DMS79 (cell line): ENCODE measurements at regions not wholly inside any gene's neighbourhood (a gene's known extent, or its start where the extent isn't known, plus 50 kb on each side); places are given as distances from the start of the nearest gene placed in this dataset.

Experiments
- DNase-seq: peaks from one replicate; lab custom pipeline; 2025; lab: John Stamatoyannopoulos, UW

- DNase-seq: no peak
Observed at GRCh38 chr2:144156736-144157640, 362.9 kb downstream of the ZEB2 start.

GRCh38 chr2:144154205-144154604 is 365.7 kb downstream of the ZEB2 start:
- DNase-seq: no peak

GRCh38 chr2:144152817-144153271 is 367.1 kb downstream of the ZEB2 start:
- no peak for DNase-seq

DNA sequence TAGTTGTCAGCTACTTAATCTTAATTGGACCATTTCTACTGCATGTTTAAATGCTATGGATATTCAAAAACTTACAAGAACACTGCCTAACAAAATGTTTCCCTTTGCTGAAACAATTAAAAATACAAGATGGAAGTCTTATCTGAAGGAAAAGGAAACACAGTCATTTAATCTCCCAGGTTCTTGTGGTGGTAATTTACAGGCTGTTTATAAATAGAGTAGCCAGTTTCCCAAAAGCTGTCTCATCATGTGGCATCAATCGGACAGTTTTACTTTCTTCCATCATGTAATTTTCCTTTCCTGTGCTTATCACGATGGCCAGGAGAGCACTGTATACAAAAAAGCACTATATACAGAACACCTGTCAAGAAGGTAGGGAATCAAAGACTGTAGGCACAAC is 368.1 kb downstream of the ZEB2 start:
- no peak for DNase-seq

- DNase-seq: no peak
Observed at GRCh38 chr2:144151405-144151804, 368.5 kb downstream of the ZEB2 start.

DNA sequence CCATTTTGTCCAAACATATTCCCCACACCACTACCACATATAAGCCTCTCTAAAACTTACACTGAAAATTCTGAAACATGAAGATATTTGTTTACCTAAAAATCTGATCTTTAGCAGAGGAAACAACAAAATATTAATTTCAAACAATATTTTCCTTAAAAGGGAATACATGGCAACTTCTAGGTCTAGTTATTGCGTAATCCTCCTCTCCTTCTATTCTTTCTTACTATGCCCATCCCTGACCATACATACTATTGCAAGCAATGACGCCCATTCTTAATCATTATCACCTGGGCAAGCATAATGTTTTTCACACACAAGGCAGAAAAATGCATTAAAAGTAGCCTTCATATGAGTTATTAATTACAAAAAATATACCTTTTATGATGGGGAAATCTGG is 372.6 kb downstream of the ZEB2 start:
- DNase-seq: no peak

DNA sequence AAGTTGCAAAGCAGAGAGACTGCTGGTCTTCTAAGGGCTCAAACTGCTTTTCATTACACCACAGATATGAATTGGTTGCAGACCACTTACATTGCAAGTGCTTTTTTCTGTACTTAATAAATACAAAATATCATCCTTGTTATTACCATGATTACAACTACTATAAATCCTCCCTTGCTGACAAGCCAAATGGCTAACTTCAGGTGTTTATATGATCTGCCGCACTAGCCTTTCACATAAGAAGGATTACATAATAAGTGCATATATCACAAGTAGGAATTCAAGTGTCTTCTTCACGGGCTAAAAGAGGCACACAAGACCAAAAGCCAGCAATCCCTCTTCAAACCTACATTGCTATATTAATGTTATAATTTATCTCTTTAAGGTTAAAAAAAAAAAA is 373.0 kb downstream of the ZEB2 start:
- peak; percentile 9 for DNase-seq

GRCh38 chr2:144146076-144146475 is 373.8 kb downstream of the ZEB2 start:
- no peak for DNase-seq

- DNase-seq: no peak
Observed at GRCh38 chr2:144143294-144144151, 376.4 kb downstream of the ZEB2 start.

GRCh38 chr2:144140891-144141290 is 379.0 kb downstream of the ZEB2 start:
- DNase-seq: no peak

DNA sequence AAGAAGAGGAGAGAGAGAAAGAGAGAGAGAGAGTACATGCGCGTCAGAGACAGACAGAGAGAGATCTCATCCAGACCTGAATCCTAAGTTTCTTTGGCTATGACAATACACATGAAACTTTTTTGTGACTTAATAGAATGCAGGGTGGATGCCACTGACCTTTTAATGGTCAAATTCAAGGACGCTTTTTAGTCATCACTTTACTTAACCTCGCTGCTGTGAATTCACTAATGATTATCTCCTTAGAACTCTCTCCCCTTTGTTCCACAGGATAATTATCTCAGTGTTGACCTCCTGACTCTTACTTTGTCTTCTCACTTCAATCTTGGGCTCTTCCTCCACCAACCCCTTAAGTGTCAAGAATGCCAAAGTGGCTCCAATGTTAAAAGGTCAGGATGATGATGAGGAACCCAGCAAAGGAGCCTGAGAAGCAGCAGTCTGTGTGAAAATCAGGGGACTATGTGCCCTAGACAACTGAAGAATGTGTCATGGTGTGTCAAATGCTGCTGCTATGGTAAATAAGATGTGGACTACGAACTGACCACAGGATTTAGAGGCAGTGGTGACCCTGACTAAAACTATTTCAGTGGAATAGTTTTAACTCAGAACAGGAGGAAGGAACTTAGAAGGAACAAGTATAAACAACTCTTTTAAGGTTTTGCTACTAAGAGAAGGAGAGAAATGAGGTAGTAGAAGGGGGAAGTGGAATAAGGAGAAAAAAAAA is 382.1 kb downstream of the ZEB2 start:
- DNase-seq: no peak

DNA sequence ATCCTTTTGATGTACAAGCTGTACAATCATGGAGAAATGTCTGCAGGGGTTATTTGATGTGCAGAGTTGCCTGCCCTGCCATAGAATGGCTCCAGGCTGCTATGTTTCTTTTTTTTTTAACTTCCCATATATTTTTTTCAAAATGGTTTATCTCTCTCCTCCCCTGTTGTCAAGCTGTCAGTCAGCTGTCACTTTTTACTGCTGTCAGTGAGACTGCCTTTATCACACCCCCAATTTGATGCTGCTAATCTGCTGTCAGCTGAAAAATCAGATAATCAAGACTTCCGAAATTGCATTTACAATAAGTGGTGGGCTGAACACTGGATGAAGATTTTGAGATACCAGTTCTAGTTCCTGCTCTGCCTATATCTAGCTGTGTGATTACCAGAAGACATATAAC is 382.6 kb downstream of the ZEB2 start:
- no peak for DNase-seq

GRCh38 chr2:144136297-144137010 is 383.5 kb downstream of the ZEB2 start:
- DNase-seq: no peak

DNA sequence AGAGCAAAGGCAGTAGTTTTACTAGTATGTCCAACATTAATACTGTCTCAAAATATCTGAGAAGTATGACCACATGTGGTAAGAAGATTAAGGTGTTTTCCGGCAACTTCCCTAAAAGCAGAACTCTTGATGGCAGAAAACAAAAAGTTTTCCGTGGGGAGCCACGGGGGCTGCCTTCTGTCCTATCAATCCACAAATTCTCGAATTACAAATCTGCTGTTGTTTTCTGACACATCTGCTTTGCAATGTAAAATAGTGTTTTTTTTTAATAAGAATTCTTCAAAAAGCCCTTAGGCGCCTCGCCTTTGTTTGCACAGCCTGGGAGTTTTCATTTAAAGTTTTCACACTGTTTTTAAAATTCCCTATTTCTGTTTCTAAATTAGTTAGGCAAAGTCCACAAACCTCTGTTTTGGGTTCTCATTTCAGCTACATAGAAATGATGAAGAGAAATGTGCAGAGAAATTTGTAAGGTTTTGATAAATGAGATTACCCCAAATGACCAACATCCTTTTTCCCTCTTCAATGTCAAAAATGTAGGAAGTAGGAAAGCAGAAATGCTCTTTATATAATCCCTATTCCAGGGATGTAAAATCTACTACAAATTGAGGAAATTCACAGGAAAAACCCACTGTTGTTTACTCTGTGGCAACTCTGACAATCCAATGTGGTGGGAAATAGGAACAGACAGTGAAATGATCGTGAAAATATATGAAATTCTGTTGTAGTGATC is 385.8 kb downstream of the ZEB2 start:
- no peak for DNase-seq

GRCh38 chr2:144132357-144132756 is 387.6 kb downstream of the ZEB2 start:
- no peak for DNase-seq

DNA sequence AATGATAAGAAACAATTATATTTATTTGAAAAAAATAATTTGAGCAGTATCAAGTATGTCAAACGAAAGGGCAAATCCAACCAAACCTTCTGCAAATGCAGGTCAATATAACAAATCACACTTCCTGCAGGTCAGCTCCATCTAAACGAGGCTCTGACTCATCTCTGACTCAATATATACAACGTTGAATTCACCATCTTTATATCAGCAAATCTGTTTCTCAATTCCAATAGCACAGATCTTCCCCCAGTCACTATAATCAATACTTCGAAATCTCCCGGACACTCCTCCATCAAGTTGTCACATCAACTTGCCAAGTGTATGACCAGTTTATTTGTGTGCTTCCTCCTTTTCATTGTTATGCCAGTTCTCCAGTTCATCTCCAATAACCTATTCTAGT is 388.9 kb downstream of the ZEB2 start:
- DNase-seq: no peak

GRCh38 chr2:144130551-144130950 is 389.4 kb downstream of the ZEB2 start:
- no peak for DNase-seq

- DNase-seq: no peak
Observed at GRCh38 chr2:144128130-144128746, 391.7 kb downstream of the ZEB2 start.

- DNase-seq: no peak
Observed at GRCh38 chr2:144127693-144128092, 392.2 kb downstream of the ZEB2 start.

- DNase-seq: no peak
Observed at GRCh38 chr2:144126302-144126701, 393.6 kb downstream of the ZEB2 start.
